Gastroesophageal sphincter (tissue), 4 donors: ENCODE measurements at regions not wholly inside any gene's neighbourhood (a gene's known extent, or its start where the extent isn't known, plus 50 kb on each side); places are given as distances from the start of the nearest gene placed in this dataset.

Experiments used
- ATAC-seq: fragments of 150-250 bp; one replicate; pipeline ENCODE4 v1.9.1; 2016; ENCODE audit warnings: mild to moderate bottlenecking, moderate library complexity
- H3K27ac ChIP-seq, 4 donors: fragments of 200-600 bp; sonication (generic) in 3 of 4; 1 replicate in 3 of 4; 2 replicates in 1 of 4; pipeline ENCODE4 v1.5.1; 2016 to 2019
- H3K27me3 ChIP-seq: fragments of 200-600 bp; sonication (generic); one replicate; pipeline ENCODE4 v1.5.1; 2019
- H3K36me3 ChIP-seq, 2 donors: fragments of 200-600 bp; sonication (generic); one replicate each; pipeline ENCODE4 v1.5.1; 2019; ENCODE audit warnings: control low read depth in 1 of 2
- H3K4me1 ChIP-seq, 3 donors: fragments of 200-600 bp; sonication (generic); 1 replicate in 2 of 3; 2 replicates in 1 of 3; pipeline ENCODE4 v1.5.1; 2016 to 2019; ENCODE audit warnings: control low read depth in 2 of 3
- H3K4me3 ChIP-seq, 2 donors: fragments of 200-600 bp; sonication (generic); one replicate each; pipeline ENCODE4 v1.5.1; 2019; ENCODE audit warnings: mild to moderate bottlenecking in 1 of 2, moderate library complexity in 1 of 2
- H3K9me3 ChIP-seq, 3 donors: fragments of 200-600 bp; sonication (generic); one replicate each; pipeline ENCODE4 v1.5.1; 2017 to 2019; ENCODE audit warnings: control low read depth in 2 of 3
- CTCF ChIP-seq, 4 experiments: fragments of 200-600 bp in 2 of 4; fragments of 450-650 bp in 2 of 4; sonication (generic) in 1 of 4; IDR thresholded peaks; one replicate each; pipeline ENCODE4 v1.5.1; 2017 to 2019; ENCODE audit warnings: antibody characterized with exemption in 4 of 4, mild to moderate bottlenecking in 2 of 4, moderate library complexity in 2 of 4
- EP300 ChIP-seq: sonication (generic); formaldehyde crosslinking; IDR thresholded peaks from one replicate; pipeline ENCODE4 v1.6.1; 2017; ENCODE audit warnings: antibody characterized with exemption, mild to moderate bottlenecking
- POLR2A ChIP-seq, 2 donors: fragments of 450-650 bp; IDR thresholded peaks; one replicate each; pipeline ENCODE4 v1.6.1; 2017; ENCODE audit warnings: antibody characterized with exemption in 2 of 2, mild to moderate bottlenecking in 2 of 2, moderate library complexity in 1 of 2
- POLR2AphosphoS5 ChIP-seq: sonication (generic); formaldehyde crosslinking; IDR thresholded peaks from one replicate; pipeline ENCODE4 v1.6.1; 2017; ENCODE audit warnings: antibody characterized with exemption
- WGBS, 2 donors: methylation state at CpG; one replicate each; pipeline ENCODE4 v1.1.5; 2018; ENCODE audit warnings: low coverage in 1 of 2; 5-methylcytosine and 5-hydroxymethylcytosine counted together

GRCh38 chr18:22700920-22701319 lies 232.2 kb upstream of the RBBP8 start:
- Histone ChIP-seq H3K4me3 (no peak overlapping the region), H3K9me3 (no peaks in the 10 kb centered on the region), H3K27ac (no peak overlapping the region), H3K36me3 (no peaks in the 10 kb centered on the region), H3K27me3 (no peaks in the 10 kb centered on the region), H3K4me1 (peaks cover 0 to 13% (median 0%) of the 10 kb centered on the region in 3 donors)
- no peak for ATAC-seq
- WGBS, 2 donors: 43 to 76% methylated on average over 1 of the region's 1 CpG
- TF ChIP-seq CTCF (IDR thresholded peaks at IDR 0.05) (no peak), POLR2A (IDR thresholded peaks at IDR 0.05) (no peak), POLR2AphosphoS5 (no peak), EP300 (no peak)

- no peaks in the 10 kb centered on the region for H3K27me3 ChIP-seq
- no peak for ATAC-seq
- 88 to 90% methylated on average over 5 to 6 of the region's 6 CpGs for WGBS, 2 donors
- H3K36me3 ChIP-seq: no peaks in the 10 kb centered on the region
- TF ChIP-seq POLR2AphosphoS5 (no peak), EP300 (no peak), CTCF (IDR thresholded peaks at IDR 0.05) (no peak), POLR2A (IDR thresholded peaks at IDR 0.05) (no peak)
- H3K27ac ChIP-seq: no peak overlapping the region
- H3K9me3 ChIP-seq: no peaks in the 10 kb centered on the region
- peaks cover 0 to 13% (median 0%) of the 10 kb centered on the region in 3 donors for H3K4me1 ChIP-seq
- H3K4me3 ChIP-seq: no peak overlapping the region
Observed at GRCh38 chr18:22701326-22701725, 231.8 kb upstream of the RBBP8 start.

GRCh38 chr18:22701795-22702194 lies 231.3 kb upstream of the RBBP8 start:
- Histone ChIP-seq H3K9me3 (no peaks in the 10 kb centered on the region), H3K4me1 (peaks cover 0 to 13% (median 0%) of the 10 kb centered on the region in 3 donors), H3K27me3 (no peaks in the 10 kb centered on the region), H3K36me3 (no peaks in the 10 kb centered on the region), H3K27ac (no peak overlapping the region), H3K4me3 (no peak overlapping the region)
- WGBS, 2 donors: 27 to 38% methylated on average over 4 of the region's 4 CpGs
- no peak for ATAC-seq
- no peak for TF ChIP-seq CTCF (IDR thresholded peaks at IDR 0.05)
- TF ChIP-seq POLR2AphosphoS5: no peak
- no peak for TF ChIP-seq EP300
- no peak for TF ChIP-seq POLR2A (IDR thresholded peaks at IDR 0.05)

- Histone ChIP-seq H3K4me1 (peaks cover 0 to 13% (median 0%) of the 10 kb centered on the region in 3 donors), H3K27me3 (no peaks in the 10 kb centered on the region), H3K9me3 (no peaks in the 10 kb centered on the region), H3K36me3 (no peaks in the 10 kb centered on the region), H3K4me3 (no peak overlapping the region), H3K27ac (no peak overlapping the region)
- no peak for ATAC-seq
- WGBS, 2 donors: 61 to 77% methylated on average over 3 of the region's 3 CpGs
- TF ChIP-seq POLR2AphosphoS5 (no peak), CTCF (IDR thresholded peaks at IDR 0.05) (no peak), POLR2A (IDR thresholded peaks at IDR 0.05) (no peak), EP300 (no peak)
Observed at GRCh38 chr18:22702806-22703205, 230.3 kb upstream of the RBBP8 start.

GRCh38 chr18:22703883-22704585 lies 229.1 kb upstream of the RBBP8 start:
- H3K27me3 ChIP-seq: no peaks in the 10 kb centered on the region
- WGBS, 2 donors: 54 to 70% methylated on average over 9 of the region's 9 CpGs
- no peak for ATAC-seq
- TF ChIP-seq POLR2A (IDR thresholded peaks at IDR 0.05) (no peak), EP300 (no peak), POLR2AphosphoS5 (no peak), CTCF (IDR thresholded peaks at IDR 0.05) (peak; percentile 40 to 61 (median 58))
- no peaks in the 10 kb centered on the region for H3K9me3 ChIP-seq
- H3K36me3 ChIP-seq: no peaks in the 10 kb centered on the region
- peaks cover 0 to 13% (median 0%) of the 10 kb centered on the region in 3 donors for H3K4me1 ChIP-seq
- no peak overlapping the region for H3K27ac ChIP-seq
- H3K4me3 ChIP-seq: no peak overlapping the region
